B cell (primary cell): ENCODE measurements at regions not wholly inside any gene's neighbourhood (a gene's known extent, or its start where the extent isn't known, plus 50 kb on each side); places are given as distances from the start of the nearest gene placed in this dataset.

ENCODE experiments used
- ATAC-seq: fragments of 200-7000 bp; cut with Tn5 transposase; one replicate; pipeline ENCODE4 v1.10.0; 2021; ENCODE audit warnings: low read depth, mild to moderate bottlenecking, moderate number of reproducible peaks, moderate library complexity
- CTCF ChIA-PET: fragments of 350-600 bp; sonication (Branson Sonifier 250); formaldehyde crosslinking; loops from one replicate; lab custom pipeline; 2021; ENCODE audit warnings: antibody characterized with exemption, inconsistent platforms; lab: Charles Lee
- POLR2A ChIA-PET: fragments of 350-600 bp; sonication (Branson Sonifier 250); formaldehyde crosslinking; loops from one replicate; lab custom pipeline; 2021; ENCODE audit warnings: antibody characterized with exemption; lab: Charles Lee
- DNase-seq: peaks from one replicate; pipeline ENCODE4 v3.0.0; 2013
- H2AFZ ChIP-seq: 2 replicates; pipeline ENCODE4 v1.6.1; 2012; ENCODE audit warnings: mild to moderate bottlenecking, low read depth, low read length; ENCODE audit not compliant: insufficient read depth, poor library complexity, severe bottlenecking
- H3K27ac ChIP-seq, 2 donors: 1 replicate in 1 of 2; 2 replicates in 1 of 2; pipeline ENCODE4 v1.5.1; 2012 to 2013; ENCODE audit warnings: low read length in 2 of 2, mild to moderate bottlenecking in 2 of 2, moderate library complexity in 1 of 2
- H3K27me3 ChIP-seq, 4 experiments: fragments of 200-600 bp in 1 of 4; sonication (generic) in 1 of 4; replicated peaks in 1 of 4; 1 replicate in 2 of 4; 2 replicates in 2 of 4; pipeline versions ENCODE4 v1.6.1 to v1.7.0; 2013 to 2016; ENCODE audit warnings: low read length in 3 of 4, mild to moderate bottlenecking in 2 of 4, mixed read lengths in 1 of 4, moderate library complexity in 1 of 4; ENCODE audit not compliant: insufficient read depth in 4 of 4, control insufficient read depth in 3 of 4; ENCODE audit errors: control extremely low read depth in 1 of 4
- H3K36me3 ChIP-seq, 2 experiments: replicated peaks in 1 of 2; 1 replicate in 1 of 2; 2 replicates in 1 of 2; pipeline versions ENCODE4 v1.6.1 to v1.7.1; 2013; ENCODE audit warnings: low read length in 1 of 2; ENCODE audit not compliant: insufficient read depth in 2 of 2, control insufficient read depth in 1 of 2; ENCODE audit errors: control extremely low read depth in 1 of 2, extremely low read depth in 1 of 2
- H3K4me1 ChIP-seq, 2 donors: fragments of 200-600 bp in 1 of 2; sonication (generic) in 1 of 2; 1 replicate in 1 of 2; 2 replicates in 1 of 2; pipeline versions ENCODE4 v1.5.1 to v1.6.1; 2013 to 2017; ENCODE audit warnings: low read length in 2 of 2; ENCODE audit not compliant: control insufficient read depth in 2 of 2, insufficient read depth in 2 of 2
- H3K4me2 ChIP-seq: replicated peaks from 2 replicates; pipeline ENCODE3; 2012; ENCODE audit warnings: mild to moderate bottlenecking, low read depth, low read length; ENCODE audit not compliant: poor library complexity, severe bottlenecking
- H3K4me3 ChIP-seq, 5 experiments: fragments of 200-600 bp in 1 of 5; sonication (generic) in 1 of 5; 1 replicate in 3 of 5; 2 replicates in 2 of 5; pipeline versions ENCODE4 v1.5.1 to v1.7.0; 2011 to 2016; ENCODE audit warnings: low read length in 4 of 5, mild to moderate bottlenecking in 4 of 5, low read depth in 2 of 5, control low read depth in 1 of 5, moderate library complexity in 1 of 5; ENCODE audit not compliant: insufficient read depth in 1 of 5; ENCODE audit errors: control extremely low read depth in 1 of 5, extremely low read depth in 1 of 5
- H3K79me2 ChIP-seq: fragments of 200-600 bp; sonication (generic); one replicate; pipeline ENCODE4 v1.6.0; 2016; ENCODE audit warnings: low read length; ENCODE audit not compliant: control insufficient read depth, insufficient read depth
- H3K9ac ChIP-seq: fragments of 200-600 bp; sonication (generic); 2 replicates; pipeline ENCODE4 v1.6.1; 2017; ENCODE audit warnings: mild to moderate bottlenecking, low read length, moderate library complexity
- H3K9me3 ChIP-seq, 3 donors: one replicate each; pipeline versions ENCODE4 v1.6.1 to v1.7.1; 2013; ENCODE audit warnings: low read length in 2 of 3; ENCODE audit not compliant: control insufficient read depth in 2 of 3, insufficient read depth in 1 of 3; ENCODE audit errors: control extremely low read depth in 1 of 3
- H4K20me1 ChIP-seq: 2 replicates; pipeline ENCODE4 v1.6.0; 2012; ENCODE audit warnings: mild to moderate bottlenecking, low read length; ENCODE audit not compliant: insufficient read depth, control insufficient read depth, poor library complexity, severe bottlenecking
- H3K27ac Mint-ChIP-seq: one replicate; pipeline ENCODE4 v1.8.0; 2021; ENCODE audit warnings: mixed read lengths
- H3K27me3 Mint-ChIP-seq: one replicate; pipeline ENCODE4 v1.8.0; 2021; ENCODE audit warnings: mixed read lengths
- H3K4me1 Mint-ChIP-seq: one replicate; pipeline ENCODE4 v1.8.0; 2021; ENCODE audit warnings: mixed read lengths
- H3K4me3 Mint-ChIP-seq: one replicate; pipeline ENCODE4 v1.8.0; 2021; ENCODE audit warnings: mixed read lengths
- H3K9me3 Mint-ChIP-seq: one replicate; pipeline ENCODE4 v1.8.0; 2022; ENCODE audit warnings: mixed read lengths; ENCODE audit not compliant: insufficient read depth
- CTCF ChIP-seq: fragments of 200-600 bp; IDR thresholded peaks from one replicate; pipeline ENCODE4 v1.8.0; 2022; ENCODE audit warnings: antibody characterized with exemption, mild to moderate bottlenecking
- EZH2 ChIP-seq: IDR thresholded peaks from 2 replicates; pipeline ENCODE4 v1.6.1; 2012; ENCODE audit warnings: borderline replicate concordance, low read depth, mild to moderate bottlenecking, moderate library complexity, low read length; ENCODE audit not compliant: insufficient read depth, poor library complexity, severe bottlenecking
- WGBS: methylation state at CpG from one replicate; pipeline ENCODE4 v1.1.5; 2013; ENCODE audit warnings: missing lambda C conversion rate; ENCODE audit not compliant: insufficient coverage; 5-methylcytosine and 5-hydroxymethylcytosine counted together
- intact Hi-C: fragments of 100-400 bp; cut with micrococcal nuclease; formaldehyde crosslinking; loops from one replicate; pipeline ENCODE4 v1.10.0; 2022

DNA sequence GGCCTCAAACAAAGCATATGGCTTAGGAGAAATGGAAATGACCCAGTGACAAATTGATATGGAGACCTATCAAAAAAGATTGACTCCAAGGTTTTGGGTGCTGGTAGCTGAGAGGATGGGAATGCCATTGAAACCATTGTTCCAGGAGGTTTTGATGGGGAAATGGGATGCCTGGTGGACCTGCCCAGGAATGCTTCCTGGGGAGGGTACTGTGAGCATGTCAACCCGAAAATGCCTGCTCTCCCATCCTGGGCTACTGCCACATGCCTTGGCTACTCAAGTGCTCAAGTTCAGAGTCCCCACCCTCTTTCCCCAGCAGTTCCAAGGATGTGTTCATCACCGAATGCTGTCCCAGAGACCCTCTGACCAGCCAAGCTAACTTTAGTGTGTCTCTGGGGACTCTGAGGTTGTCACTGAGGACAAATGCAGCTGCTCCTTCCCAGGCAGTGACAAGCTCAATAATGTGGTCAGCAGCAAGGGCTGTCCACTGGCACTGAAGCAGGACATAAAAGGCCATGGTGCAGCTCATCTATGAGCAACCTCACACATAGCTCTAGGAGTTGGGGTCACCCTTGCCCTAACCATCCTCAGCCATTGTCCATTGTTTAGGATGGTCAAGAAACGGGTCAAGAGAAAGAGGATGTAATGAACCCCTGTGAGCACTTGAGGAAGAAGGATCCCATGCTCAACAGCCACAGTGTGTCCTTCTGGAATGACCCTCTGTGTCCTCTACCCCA lies 83.7 kb downstream of the TRIM29 start:
- Mint-ChIP-seq H3K4me3 (no peak overlapping the region), H3K4me1 (no peaks in the 10 kb centered on the region), H3K9me3 (no peaks in the 10 kb centered on the region), H3K27me3 (peaks cover 32% of the 10 kb centered on the region), H3K27ac (no peak overlapping the region)
- Histone ChIP-seq H3K4me1 (no peaks in the 10 kb centered on the region), H3K9me3 (no peaks in the 10 kb centered on the region), H4K20me1 (no peaks in the 10 kb centered on the region), H3K79me2 (no peaks in the 10 kb centered on the region), H3K27ac (no peak overlapping the region), H3K4me3 (no peak overlapping the region), H3K27me3 (peaks cover 0 to 2% (median 0%) of the 10 kb centered on the region in 4 experiments), H3K36me3 (no peaks in the 10 kb centered on the region), H2AFZ (no peak overlapping the region), H3K9ac (no peak overlapping the region), H3K4me2 (no peak overlapping the region)
- ChIA-PET POLR2A (no interaction called here), CTCF (no interaction called here)
- TF ChIP-seq EZH2 = no peak
- no peak for TF ChIP-seq CTCF
- ATAC-seq (no peak), DNase-seq (no peak)
- 77% methylated on average over 2 of the region's 3 CpGs for WGBS
- intact Hi-C loops = no loop called here

DNA sequence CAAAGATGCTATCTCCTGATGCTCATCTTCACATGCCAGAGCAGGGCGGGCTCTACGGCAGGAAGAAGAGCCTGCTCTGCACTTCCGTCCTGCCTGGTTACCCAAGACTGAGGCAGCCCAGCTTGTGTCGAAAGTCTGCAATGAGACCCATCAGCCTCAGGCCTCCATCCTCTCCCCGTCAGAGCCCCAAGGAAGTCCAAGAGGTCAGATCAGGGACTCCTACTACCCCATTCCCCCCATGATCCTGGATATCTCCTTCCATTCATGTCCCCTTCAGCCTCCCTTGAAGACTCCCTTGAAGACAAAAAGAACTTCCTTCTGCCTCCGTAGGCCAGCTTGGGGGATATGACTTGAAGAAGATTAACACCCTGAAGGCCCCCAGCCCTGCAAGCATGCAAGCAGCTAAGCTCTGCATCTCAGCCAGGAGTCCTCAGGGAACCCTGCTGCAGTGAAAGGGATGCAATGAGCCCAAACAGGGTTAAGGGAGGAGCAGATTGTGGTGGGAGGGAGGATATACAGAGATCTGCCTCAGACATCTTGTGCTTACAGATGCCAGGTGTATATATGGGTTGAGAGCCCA lies 85.6 kb downstream of the TRIM29 start:
- no peak overlapping the region for H3K4me2 ChIP-seq
- DNase-seq = no peak
- H3K9me3 ChIP-seq = peaks cover 1 to 5% (median 3%) of the 10 kb centered on the region in 3 donors
- H3K4me1 Mint-ChIP-seq = no peaks in the 10 kb centered on the region
- 94% methylated on average over 5 of the region's 6 CpGs for WGBS
- peaks cover 17% of the 10 kb centered on the region for H3K27me3 Mint-ChIP-seq
- intact Hi-C loops = no loop called here
- H3K4me1 ChIP-seq = no peaks in the 10 kb centered on the region
- no peaks in the 10 kb centered on the region for H4K20me1 ChIP-seq
- H3K79me2 ChIP-seq = no peaks in the 10 kb centered on the region
- H3K36me3 ChIP-seq = no peaks in the 10 kb centered on the region
- no peak for ATAC-seq
- no peak overlapping the region for H3K4me3 Mint-ChIP-seq
- no peak overlapping the region for H3K27ac Mint-ChIP-seq
- TF ChIP-seq CTCF = no peak
- no peak for TF ChIP-seq EZH2
- no peaks in the 10 kb centered on the region for H3K9me3 Mint-ChIP-seq
- POLR2A ChIA-PET = no interaction called here
- H3K27ac ChIP-seq = no peak overlapping the region
- no peak overlapping the region for H3K9ac ChIP-seq
- CTCF ChIA-PET = no interaction called here
- no peak overlapping the region for H2AFZ ChIP-seq
- H3K4me3 ChIP-seq = no peak overlapping the region
- H3K27me3 ChIP-seq = peaks cover 0 to 2% (median 0%) of the 10 kb centered on the region in 4 experiments
